Stomach (tissue), 8 donors: ENCODE measurements at regions not wholly inside any gene's neighbourhood (a gene's known extent, or its start where the extent isn't known, plus 50 kb on each side); places are given as distances from the start of the nearest gene placed in this dataset.

Experiments
- DNase-seq, 2 donors: peaks; one replicate each; pipeline versions ENCODE4 v3.0.0 to v3.0.0-alpha.2; 2013 to 2019
- H3K27ac ChIP-seq, 5 donors: fragments of 200-600 bp in 4 of 5; sonication (generic) in 4 of 5; one replicate each; pipeline ENCODE4 v1.5.1; 2013 to 2019; ENCODE audit warnings: mild to moderate bottlenecking in 1 of 5, moderate library complexity in 1 of 5
- H3K27me3 ChIP-seq, 3 donors: fragments of 200-600 bp; sonication (generic); one replicate each; pipeline ENCODE4 v1.5.1; 2017 to 2019; ENCODE audit warnings: mixed run types in 1 of 3
- H3K36me3 ChIP-seq, 4 donors: fragments of 200-600 bp; sonication (generic); 1 replicate in 3 of 4; 2 replicates in 1 of 4; pipeline ENCODE4 v1.5.1; 2016 to 2019
- H3K4me1 ChIP-seq, 4 donors: fragments of 200-600 bp; sonication (generic); one replicate each; pipeline ENCODE4 v1.5.1; 2016 to 2019
- H3K4me3 ChIP-seq, 4 donors: fragments of 200-600 bp; sonication (generic) in 3 of 4; one replicate each; pipeline ENCODE4 v1.5.1; 2016 to 2019; ENCODE audit warnings: mild to moderate bottlenecking in 1 of 4
- H3K9me3 ChIP-seq, 4 donors: fragments of 200-600 bp; sonication (generic); one replicate each; pipeline ENCODE4 v1.5.1; 2016 to 2019
- EP300 ChIP-seq: sonication (generic); formaldehyde crosslinking; IDR thresholded peaks from one replicate; pipeline ENCODE4 v1.6.1; 2017; ENCODE audit warnings: antibody characterized with exemption
- POLR2A ChIP-seq, 4 donors: fragments of 450-650 bp; IDR thresholded peaks; one replicate each; pipeline ENCODE4 v1.6.1; 2016; ENCODE audit warnings: antibody characterized with exemption in 4 of 4, control low read depth in 2 of 4, mild to moderate bottlenecking in 1 of 4, moderate library complexity in 1 of 4
- POLR2AphosphoS5 ChIP-seq, 3 donors: sonication (generic); formaldehyde crosslinking; IDR thresholded peaks; one replicate each; pipeline ENCODE4 v1.6.1; 2016; ENCODE audit warnings: antibody characterized with exemption in 3 of 3
- whole genome bisulfite sequencing, 5 donors: extraction: QIAGEN DNeasy Blood & Tissue Kit in 3 of 5; methylation state at CpG; one replicate each; pipeline versions ENCODE4 v1.1.5 to v1.1.7; 2013 to 2018; 5-methylcytosine and 5-hydroxymethylcytosine counted together
- intact Hi-C: fragments of 100-400 bp; cut with DNase I; formaldehyde crosslinking; loops from one replicate; pipeline ENCODE4 v1.15.1; 2023; ENCODE audit warnings: low total_unique reads
- TF ChIP-seq, protein P1 (sequence below), 7 experiments: fragments of 450-650 bp in 4 of 7; fragments of 200-600 bp in 3 of 7; sonication (generic) in 3 of 7; IDR thresholded peaks; one replicate each; pipeline ENCODE4 v1.5.1; 2016 to 2019; ENCODE audit warnings: antibody characterized with exemption in 7 of 7, control low read depth in 2 of 7, mild to moderate bottlenecking in 1 of 7
- donor health status: healthy with polysubstance abuse.
- donor health status: Bipolar disorder and iron deficiency.
- donor health status: healthy.

DNA sequence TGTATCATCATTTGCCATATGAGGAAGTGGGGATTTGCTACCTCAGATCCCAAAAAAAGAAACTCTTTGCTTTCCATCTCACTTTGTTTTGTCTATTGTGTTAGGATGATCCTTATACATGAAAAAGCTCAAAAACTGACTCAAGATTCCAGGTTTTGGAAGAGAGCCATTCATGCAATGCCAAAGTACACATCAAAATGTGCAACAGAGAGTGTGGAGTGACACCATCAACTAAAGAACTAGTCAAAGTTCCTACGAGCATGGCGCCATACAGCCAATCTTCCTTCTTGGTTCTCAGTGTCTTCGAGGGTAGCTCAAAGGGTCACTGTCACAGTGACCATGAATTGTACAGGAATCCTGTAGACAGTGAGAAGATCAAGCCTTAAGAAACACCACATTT, 255.8 kb upstream of the SASH1 start:
- Histone ChIP-seq H3K4me1 (no peaks in the 10 kb centered on the region), H3K9me3 (peaks cover 0 to 23% (median 8%) of the 10 kb centered on the region in 4 donors), H3K27ac (no peak overlapping the region), H3K27me3 (no peaks in the 10 kb centered on the region), H3K4me3 (no peak overlapping the region), H3K36me3 (no peaks in the 10 kb centered on the region)
- DNase-seq, result no peak
- WGBS, 5 donors, result 67 to 89% (median 80%) methylated on average over 3 of the region's 3 CpGs
- intact Hi-C loops, result no loop called here
- no peak for TF ChIP-seq POLR2A (IDR thresholded peaks at IDR 0.05)
- TF ChIP-seq, protein P1, sequence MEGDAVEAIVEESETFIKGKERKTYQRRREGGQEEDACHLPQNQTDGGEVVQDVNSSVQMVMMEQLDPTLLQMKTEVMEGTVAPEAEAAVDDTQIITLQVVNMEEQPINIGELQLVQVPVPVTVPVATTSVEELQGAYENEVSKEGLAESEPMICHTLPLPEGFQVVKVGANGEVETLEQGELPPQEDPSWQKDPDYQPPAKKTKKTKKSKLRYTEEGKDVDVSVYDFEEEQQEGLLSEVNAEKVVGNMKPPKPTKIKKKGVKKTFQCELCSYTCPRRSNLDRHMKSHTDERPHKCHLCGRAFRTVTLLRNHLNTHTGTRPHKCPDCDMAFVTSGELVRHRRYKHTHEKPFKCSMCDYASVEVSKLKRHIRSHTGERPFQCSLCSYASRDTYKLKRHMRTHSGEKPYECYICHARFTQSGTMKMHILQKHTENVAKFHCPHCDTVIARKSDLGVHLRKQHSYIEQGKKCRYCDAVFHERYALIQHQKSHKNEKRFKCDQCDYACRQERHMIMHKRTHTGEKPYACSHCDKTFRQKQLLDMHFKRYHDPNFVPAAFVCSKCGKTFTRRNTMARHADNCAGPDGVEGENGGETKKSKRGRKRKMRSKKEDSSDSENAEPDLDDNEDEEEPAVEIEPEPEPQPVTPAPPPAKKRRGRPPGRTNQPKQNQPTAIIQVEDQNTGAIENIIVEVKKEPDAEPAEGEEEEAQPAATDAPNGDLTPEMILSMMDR (IDR thresholded peaks at IDR 0.05), result no peak
- no peak for TF ChIP-seq EP300
- TF ChIP-seq POLR2AphosphoS5 (IDR thresholded peaks at IDR 0.05), result no peak

DNA sequence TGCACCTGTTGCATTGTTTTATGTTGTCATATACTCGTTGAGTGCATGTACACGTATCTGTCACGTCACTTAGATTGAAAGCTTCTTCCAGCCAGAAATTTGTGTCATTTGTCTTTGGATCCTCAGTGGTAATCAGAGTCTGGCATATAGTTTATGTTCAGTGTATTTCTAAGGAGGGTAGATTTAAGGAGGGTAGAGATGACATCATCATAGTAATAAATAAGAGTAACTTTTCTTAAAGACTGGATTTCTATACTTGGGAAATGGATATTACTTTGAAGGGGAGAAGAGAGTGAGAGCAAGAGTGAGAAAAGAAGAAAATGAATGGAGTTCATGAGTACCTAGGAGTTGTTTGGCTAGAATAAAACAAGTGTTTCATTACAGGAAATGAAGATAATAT, 255.0 kb upstream of the SASH1 start:
- intact Hi-C loops, result no loop called here
- no peaks in the 10 kb centered on the region for H3K27me3 ChIP-seq
- no peak for DNase-seq
- peaks cover 0 to 25% (median 8%) of the 10 kb centered on the region in 4 donors for H3K9me3 ChIP-seq
- TF ChIP-seq POLR2AphosphoS5 (IDR thresholded peaks at IDR 0.05) (no peak), EP300 (no peak), POLR2A (IDR thresholded peaks at IDR 0.05) (no peak)
- TF ChIP-seq, protein P1 (IDR thresholded peaks at IDR 0.05), result no peak
- no peak overlapping the region for H3K27ac ChIP-seq
- WGBS, 5 donors, result 83 to 92% (median 87%) methylated on average over 3 of the region's 3 CpGs
- H3K4me3 ChIP-seq, result no peak overlapping the region
- no peaks in the 10 kb centered on the region for H3K36me3 ChIP-seq
- H3K4me1 ChIP-seq, result no peaks in the 10 kb centered on the region

DNA sequence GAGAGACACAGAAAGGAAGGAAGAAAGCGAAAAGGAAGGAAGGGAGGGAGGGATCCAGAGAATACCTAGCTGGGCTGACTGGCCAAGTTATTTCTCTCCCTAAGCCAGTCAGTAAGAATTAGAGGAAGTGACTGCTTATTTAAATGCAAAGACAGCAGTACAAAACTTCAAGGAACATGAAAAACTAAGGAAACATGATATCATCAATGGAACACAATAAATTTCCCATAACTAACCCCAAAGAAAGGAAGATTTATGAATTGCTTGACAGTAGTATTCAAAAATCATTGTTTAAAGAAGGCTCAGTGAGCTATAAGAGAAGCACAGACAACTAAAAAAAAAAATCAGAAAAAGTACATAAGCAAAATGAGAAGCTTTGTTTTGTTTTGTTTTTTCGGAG, 252.3 kb upstream of the SASH1 start:
- Histone ChIP-seq H3K27me3 (no peaks in the 10 kb centered on the region), H3K4me3 (no peak overlapping the region), H3K36me3 (no peaks in the 10 kb centered on the region), H3K9me3 (peaks cover 0 to 27% (median 8%) of the 10 kb centered on the region in 4 donors), H3K4me1 (no peaks in the 10 kb centered on the region), H3K27ac (no peak overlapping the region)
- TF ChIP-seq, protein P1 (IDR thresholded peaks at IDR 0.05), result no peak
- no peak for TF ChIP-seq EP300
- TF ChIP-seq POLR2A (IDR thresholded peaks at IDR 0.05), result no peak
- TF ChIP-seq POLR2AphosphoS5 (IDR thresholded peaks at IDR 0.05), result no peak
- DNase-seq, result no peak
- 84 to 98% (median 89%) methylated on average over 2 of the region's 2 CpGs for WGBS, 5 donors
- intact Hi-C loops, result no loop called here

DNA sequence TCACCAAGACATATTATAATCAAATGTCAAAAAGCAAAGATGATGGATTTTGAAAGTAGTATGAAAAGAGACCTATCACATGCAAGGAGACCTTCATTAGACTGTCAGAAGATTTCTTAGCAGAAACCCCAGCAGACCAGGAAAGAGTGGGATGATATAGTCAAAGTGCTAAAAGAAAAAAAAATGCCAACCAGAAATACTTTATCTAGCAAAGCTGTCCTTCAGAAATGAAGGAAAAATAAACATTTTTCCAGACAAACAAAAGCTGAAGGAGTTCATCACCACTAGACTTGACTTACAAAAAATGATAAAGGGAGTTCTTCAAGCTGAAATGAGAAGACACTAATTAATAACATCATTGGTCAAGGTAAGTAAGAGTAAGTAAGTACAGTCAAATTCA, 251.2 kb upstream of the SASH1 start:
- H3K27ac ChIP-seq, result no peak overlapping the region
- no peaks in the 10 kb centered on the region for H3K27me3 ChIP-seq
- intact Hi-C loops, result no loop called here
- H3K4me3 ChIP-seq, result no peak overlapping the region
- no peak for DNase-seq
- H3K9me3 ChIP-seq, result peaks cover 0 to 27% (median 8%) of the 10 kb centered on the region in 4 donors
- TF ChIP-seq POLR2AphosphoS5 (IDR thresholded peaks at IDR 0.05) (no peak), POLR2A (IDR thresholded peaks at IDR 0.05) (no peak), EP300 (no peak)
- TF ChIP-seq, protein P1 (IDR thresholded peaks at IDR 0.05), result no peak
- H3K4me1 ChIP-seq, result no peaks in the 10 kb centered on the region
- no peaks in the 10 kb centered on the region for H3K36me3 ChIP-seq
